T-cell (primary cell): ENCODE measurements at regions not wholly inside any gene's neighbourhood (a gene's known extent, or its start where the extent isn't known, plus 50 kb on each side); places are given as distances from the start of the nearest gene placed in this dataset.

Experiments used
- ATAC-seq, 4 experiments: fragments of 200-7000 bp in 3 of 4; fragments of 150-1000 bp in 1 of 4; cut with Tn5 transposase; replicated peaks in 1 of 4; 1 replicate in 3 of 4; 2 replicates in 1 of 4; pipeline ENCODE4 v1.10.0; 2021; ENCODE audit warnings: moderate library complexity in 3 of 4, mild to moderate bottlenecking in 2 of 4, moderate number of reproducible peaks in 1 of 4
- CTCF ChIA-PET, 2 donors: fragments of 300-600 bp; sonication (Branson Sonifier 250); formaldehyde crosslinking; loops; one replicate each; lab custom pipeline; 2022; ENCODE audit warnings: antibody characterized with exemption in 2 of 2; lab: Charles Lee
- POLR2A ChIA-PET, 2 donors: fragments of 300-600 bp; sonication (Branson Sonifier 250); formaldehyde crosslinking; loops; one replicate each; lab custom pipeline; 2022; ENCODE audit warnings: antibody characterized with exemption in 2 of 2; lab: Charles Lee
- DNase-seq, 35 experiments: peaks; one replicate each; pipeline versions ENCODE4 v3.0.0 to v3.0.0-alpha.2; 2013 to 2023
- H3K27ac ChIP-seq: one replicate; pipeline ENCODE4 v1.5.1; 2013; ENCODE audit warnings: low read length
- H3K27me3 ChIP-seq, 2 experiments: replicated peaks in 1 of 2; 1 replicate in 1 of 2; 2 replicates in 1 of 2; pipeline versions ENCODE4 v1.6.1 to v1.7.0; 2013; ENCODE audit warnings: low read length in 1 of 2, mixed read lengths in 1 of 2; ENCODE audit not compliant: control insufficient read depth in 2 of 2, insufficient read depth in 2 of 2; ENCODE audit errors: extremely low read depth in 1 of 2
- H3K36me3 ChIP-seq, 2 donors: 1 replicate in 1 of 2; 2 replicates in 1 of 2; pipeline versions ENCODE4 v1.6.1 to v1.7.0; 2013; ENCODE audit warnings: low read length in 1 of 2; ENCODE audit not compliant: control insufficient read depth in 2 of 2, insufficient read depth in 1 of 2; ENCODE audit errors: extremely low read depth in 1 of 2
- H3K4me1 ChIP-seq, 2 experiments: 1 replicate in 1 of 2; 2 replicates in 1 of 2; pipeline versions ENCODE4 v1.6.1 to v1.7.0; 2013; ENCODE audit warnings: low read length in 2 of 2, mixed read lengths in 1 of 2; ENCODE audit not compliant: insufficient read depth in 2 of 2, control insufficient read depth in 1 of 2; ENCODE audit errors: extremely low read depth in 1 of 2
- H3K4me3 ChIP-seq, 2 donors: 1 replicate in 1 of 2; 2 replicates in 1 of 2; pipeline versions ENCODE4 v1.5.1 to v1.7.0; 2013; ENCODE audit warnings: mild to moderate bottlenecking in 2 of 2, low read length in 1 of 2, moderate library complexity in 1 of 2; ENCODE audit not compliant: control insufficient read depth in 1 of 2; ENCODE audit errors: extremely low read depth in 1 of 2
- H3K9me3 ChIP-seq: 2 replicates; pipeline ENCODE4 v1.7.0; 2013
- H3K27ac Mint-ChIP-seq, 2 donors: one replicate each; pipeline ENCODE4 v1.8.0; 2020 to 2021; ENCODE audit warnings: mild to moderate bottlenecking in 2 of 2, mixed read lengths in 2 of 2
- H3K27me3 Mint-ChIP-seq, 2 donors: one replicate each; pipeline ENCODE4 v1.8.0; 2021 to 2022; ENCODE audit warnings: mixed read lengths in 2 of 2
- H3K36me3 Mint-ChIP-seq: one replicate; pipeline ENCODE4 v1.8.0; 2021; ENCODE audit warnings: mixed read lengths
- H3K4me1 Mint-ChIP-seq, 3 donors: one replicate each; pipeline ENCODE4 v1.8.0; 2020 to 2022; ENCODE audit warnings: mixed read lengths in 3 of 3, mild to moderate bottlenecking in 1 of 3
- H3K4me3 Mint-ChIP-seq, 3 donors: one replicate each; pipeline ENCODE4 v1.8.0; 2020 to 2022; ENCODE audit warnings: mild to moderate bottlenecking in 3 of 3, mixed read lengths in 3 of 3, moderate library complexity in 3 of 3
- H3K9me3 Mint-ChIP-seq, 3 donors: one replicate each; pipeline ENCODE4 v1.8.0; 2020 to 2022; ENCODE audit warnings: mixed read lengths in 3 of 3
- WGBS: methylation state at CpG from one replicate; pipeline ENCODE4 v1.1.5; 2013; ENCODE audit warnings: missing lambda C conversion rate; ENCODE audit not compliant: insufficient coverage; 5-methylcytosine and 5-hydroxymethylcytosine counted together

GRCh38 chr1:94306521-94306920, 69.1 kb upstream of the ARHGAP29 start:
- no CpG with 5 or more reads among the region's 1 CpG for WGBS
- no peak overlapping the region for H3K27ac ChIP-seq
- no peaks in the 10 kb centered on the region for H3K9me3 ChIP-seq
- ATAC-seq (no peak), DNase-seq (no peak)
- POLR2A ChIA-PET = no interaction called here
- Mint-ChIP-seq H3K36me3 (no peaks in the 10 kb centered on the region), H3K9me3 (no peaks in the 10 kb centered on the region), H3K4me1 (no peaks in the 10 kb centered on the region), H3K27ac (no peak overlapping the region), H3K4me3 (no peak overlapping the region), H3K27me3 (peaks cover 4 to 11% of the 10 kb centered on the region in 2 donors)
- no peaks in the 10 kb centered on the region for H3K4me1 ChIP-seq
- H3K4me3 ChIP-seq = no peak overlapping the region
- H3K36me3 ChIP-seq = no peaks in the 10 kb centered on the region
- CTCF ChIA-PET = no interaction called here
- peaks cover 0 to 11% of the 10 kb centered on the region in 2 experiments for H3K27me3 ChIP-seq

- Histone ChIP-seq H3K27me3 (peaks cover 0 to 11% of the 10 kb centered on the region in 2 experiments), H3K4me3 (no peak overlapping the region), H3K4me1 (no peaks in the 10 kb centered on the region), H3K9me3 (no peaks in the 10 kb centered on the region), H3K27ac (no peak overlapping the region), H3K36me3 (no peaks in the 10 kb centered on the region)
- DNase-seq (no peak), ATAC-seq (no peak)
- no CpG with 5 or more reads among the region's 1 CpG for WGBS
- Mint-ChIP-seq H3K4me3 (no peak overlapping the region), H3K36me3 (no peaks in the 10 kb centered on the region), H3K27ac (no peak overlapping the region), H3K4me1 (no peaks in the 10 kb centered on the region), H3K27me3 (peaks cover 4 to 11% of the 10 kb centered on the region in 2 donors), H3K9me3 (no peaks in the 10 kb centered on the region)
- POLR2A ChIA-PET = no interaction called here
- CTCF ChIA-PET = no interaction called here
These were observed 68.3 kb upstream of the ARHGAP29 start for GRCh38 chr1:94305704-94306103.

GRCh38 chr1:94304553-94304952, 67.2 kb upstream of the ARHGAP29 start:
- H3K27ac Mint-ChIP-seq = no peak overlapping the region
- peaks cover 9 to 18% of the 10 kb centered on the region in 2 donors for H3K27me3 Mint-ChIP-seq
- H3K4me3 Mint-ChIP-seq = no peak overlapping the region
- Histone ChIP-seq H3K4me3 (no peak overlapping the region), H3K9me3 (no peaks in the 10 kb centered on the region), H3K4me1 (no peaks in the 10 kb centered on the region), H3K36me3 (no peaks in the 10 kb centered on the region), H3K27me3 (peaks cover 0 to 13% of the 10 kb centered on the region in 2 experiments), H3K27ac (no peak overlapping the region)
- no CpG with 5 or more reads among the region's 1 CpG for WGBS
- H3K9me3 Mint-ChIP-seq = no peaks in the 10 kb centered on the region
- ChIA-PET CTCF (no interaction called here), POLR2A (no interaction called here)
- ATAC-seq (no peak), DNase-seq (no peak)
- no peaks in the 10 kb centered on the region for H3K4me1 Mint-ChIP-seq
- H3K36me3 Mint-ChIP-seq = no peaks in the 10 kb centered on the region

- no peaks in the 10 kb centered on the region for H3K36me3 Mint-ChIP-seq
- POLR2A ChIA-PET = no interaction called here
- no peaks in the 10 kb centered on the region for H3K4me1 ChIP-seq
- no peak overlapping the region for H3K27ac Mint-ChIP-seq
- H3K27me3 ChIP-seq = peaks cover 0 to 13% of the 10 kb centered on the region in 2 experiments
- no peaks in the 10 kb centered on the region for H3K9me3 Mint-ChIP-seq
- no CpG with 5 or more reads among the region's 1 CpG for whole genome bisulfite sequencing
- H3K4me3 Mint-ChIP-seq = no peak overlapping the region
- ATAC-seq (no peak), DNase-seq (no peak)
- no peaks in the 10 kb centered on the region for H3K4me1 Mint-ChIP-seq
- peaks cover 9 to 18% of the 10 kb centered on the region in 2 donors for H3K27me3 Mint-ChIP-seq
- H3K4me3 ChIP-seq = no peak overlapping the region
- H3K36me3 ChIP-seq = no peaks in the 10 kb centered on the region
- CTCF ChIA-PET = no interaction called here
- H3K27ac ChIP-seq = no peak overlapping the region
- no peaks in the 10 kb centered on the region for H3K9me3 ChIP-seq
These were observed 65.6 kb upstream of the ARHGAP29 start for GRCh38 chr1:94303005-94303404.

GRCh38 chr1:94302497-94302896, 65.1 kb upstream of the ARHGAP29 start:
- no peaks in the 10 kb centered on the region for H3K4me1 ChIP-seq
- POLR2A ChIA-PET = no interaction called here
- 100% methylated on average over 4 of the region's 6 CpGs for WGBS

GRCh38 chr1:94301186-94301585, 63.8 kb upstream of the ARHGAP29 start:
- H3K4me1 Mint-ChIP-seq = no peaks in the 10 kb centered on the region
- H3K27ac Mint-ChIP-seq = no peak overlapping the region
- Histone ChIP-seq H3K27ac (no peak overlapping the region), H3K27me3 (peaks cover 0 to 16% of the 10 kb centered on the region in 2 experiments), H3K4me3 (no peak overlapping the region), H3K9me3 (no peaks in the 10 kb centered on the region), H3K4me1 (no peaks in the 10 kb centered on the region), H3K36me3 (no peaks in the 10 kb centered on the region)
- ATAC-seq (no peak), DNase-seq (no peak)
- POLR2A ChIA-PET = no interaction called here
- 100% methylated on average over 4 of the region's 5 CpGs for WGBS
- H3K36me3 Mint-ChIP-seq = no peaks in the 10 kb centered on the region
- H3K4me3 Mint-ChIP-seq = no peak overlapping the region
- CTCF ChIA-PET = no interaction called here
- no peaks in the 10 kb centered on the region for H3K9me3 Mint-ChIP-seq
- H3K27me3 Mint-ChIP-seq = peaks cover 9 to 18% of the 10 kb centered on the region in 2 donors

More at GRCh38 chr1:94302497-94302896, 65.1 kb upstream of the ARHGAP29 start:
- H3K4me3 ChIP-seq = no peak overlapping the region
- DNase-seq (no peak), ATAC-seq (no peak)
- H3K27ac Mint-ChIP-seq = no peak overlapping the region
- no peaks in the 10 kb centered on the region for H3K36me3 ChIP-seq
- no peaks in the 10 kb centered on the region for H3K36me3 Mint-ChIP-seq
- H3K27me3 ChIP-seq = peaks cover 0 to 16% of the 10 kb centered on the region in 2 experiments
- H3K4me1 Mint-ChIP-seq = no peaks in the 10 kb centered on the region
- no peaks in the 10 kb centered on the region for H3K9me3 ChIP-seq
- no peaks in the 10 kb centered on the region for H3K9me3 Mint-ChIP-seq
- H3K27ac ChIP-seq = no peak overlapping the region
- peaks cover 9 to 18% of the 10 kb centered on the region in 2 donors for H3K27me3 Mint-ChIP-seq
- CTCF ChIA-PET = no interaction called here
- no peak overlapping the region for H3K4me3 Mint-ChIP-seq

GRCh38 chr1:94300731-94301130, 63.3 kb upstream of the ARHGAP29 start:
- ChIA-PET CTCF (no interaction called here), POLR2A (no interaction called here)
- Histone ChIP-seq H3K27me3 (peaks cover 0 to 16% of the 10 kb centered on the region in 2 experiments), H3K36me3 (no peaks in the 10 kb centered on the region), H3K4me1 (no peaks in the 10 kb centered on the region), H3K4me3 (no peak overlapping the region), H3K27ac (no peak overlapping the region), H3K9me3 (no peaks in the 10 kb centered on the region)
- Mint-ChIP-seq H3K36me3 (no peaks in the 10 kb centered on the region), H3K4me1 (no peaks in the 10 kb centered on the region), H3K27ac (no peak overlapping the region), H3K4me3 (no peak overlapping the region), H3K27me3 (peaks cover 9 to 18% of the 10 kb centered on the region in 2 donors), H3K9me3 (no peaks in the 10 kb centered on the region)
- no peak for ATAC-seq
- WGBS = 60% methylated on average over 1 of the region's 2 CpGs
- DNase-seq = no peak
